ENCODE measurements at regions not wholly inside any gene's neighbourhood (a gene's known extent, or its start where the extent isn't known, plus 50 kb on each side); places are given as distances from the start of the nearest gene placed in this dataset.

- TF ChIP-seq PAX5 (IDR thresholded peaks at IDR 0.05; ENCODE audit: borderline replicate concordance, low read depth, low read length) = peak; percentile 42; the same call in 1 of the 2 replicates
- no peak; the same call in 1 of the 2 replicates for TF ChIP-seq NKRF (conservative IDR thresholded peaks at IDR 0.05)
- TF ChIP-seq PRDM15 (CRISPR knock-in tag; IDR thresholded peaks at IDR 0.05) = no peak
- TF ChIP-seq RB1 (IDR thresholded peaks at IDR 0.05; ENCODE audit: borderline replicate concordance) = no peak
- TF ChIP-seq BHLHE40 (IDR thresholded peaks at IDR 0.05; ENCODE audit: borderline replicate concordance in 1 of 2, low read depth in 2 of 2, low read length in 1 of 2) = peak; percentile 41 to 51; a peak in 2 of 4 replicates
- TF ChIP-seq PAX8 (IDR thresholded peaks at IDR 0.05) = no peak
- peak; percentile 97 for TF ChIP-seq RUNX3 (IDR thresholded peaks at IDR 0.05; ENCODE audit: low read length)
- TF ChIP-seq KDM1A (IDR thresholded peaks at IDR 0.05; ENCODE audit: borderline replicate concordance) = no peak
- TF ChIP-seq PML (IDR thresholded peaks at IDR 0.05; ENCODE audit: low read length) = no peak
- TF ChIP-seq ZNF274 (IDR thresholded peaks at IDR 0.05; ENCODE audit: insufficient read depth, insufficient read length) = no peak
- TF ChIP-seq CREB1 (IDR thresholded peaks at IDR 0.05; ENCODE audit: low read depth) = no peak
- TF ChIP-seq E2F8 (IDR thresholded peaks at IDR 0.05; ENCODE audit: low read depth, partially characterized antibody) = no peak
- TF ChIP-seq EZH2 (IDR thresholded peaks at IDR 0.05; ENCODE audit: borderline replicate concordance, control insufficient read depth, low read depth, low read length) = no peak
- peak; percentile 88 for TF ChIP-seq ZNF24 (IDR thresholded peaks at IDR 0.05)
- no peak for TF ChIP-seq WRNIP1 (IDR thresholded peaks at IDR 0.05; ENCODE audit: borderline replicate concordance, low read depth, low read length)
- peak; percentile 88 for TF ChIP-seq IRF4 (IDR thresholded peaks at IDR 0.05; ENCODE audit: low read depth, low read length)
- TF ChIP-seq NBN (IDR thresholded peaks at IDR 0.05) = peak; percentile 73; the same call in 1 of the 2 replicates
- TF ChIP-seq DPF2 (IDR thresholded peaks at IDR 0.05) = peak; percentile 99
- no peak for TF ChIP-seq SREBF1 (IDR thresholded peaks at IDR 0.05; ENCODE audit: low read length)
- no peak for TF ChIP-seq SMC3 (IDR thresholded peaks at IDR 0.05; ENCODE audit: borderline replicate concordance, low read length)
- peak; percentile 80 for TF ChIP-seq MEF2B (IDR thresholded peaks at IDR 0.05; ENCODE audit: partially characterized antibody, poor library complexity, severe bottlenecking)
- peak; percentile 88 for TF ChIP-seq BMI1 (IDR thresholded peaks at IDR 0.05; ENCODE audit: borderline replicate concordance)
These were observed 304.3 kb upstream of the ESRRG start (continued) for GRCh38 chr1:217027403-217028080.

Measured in GM12878 (cell line).